ENCODE measurements at regions not wholly inside any gene's neighbourhood (a gene's known extent, or its start where the extent isn't known, plus 50 kb on each side); places are given as distances from the start of the nearest gene placed in this dataset.

DNA sequence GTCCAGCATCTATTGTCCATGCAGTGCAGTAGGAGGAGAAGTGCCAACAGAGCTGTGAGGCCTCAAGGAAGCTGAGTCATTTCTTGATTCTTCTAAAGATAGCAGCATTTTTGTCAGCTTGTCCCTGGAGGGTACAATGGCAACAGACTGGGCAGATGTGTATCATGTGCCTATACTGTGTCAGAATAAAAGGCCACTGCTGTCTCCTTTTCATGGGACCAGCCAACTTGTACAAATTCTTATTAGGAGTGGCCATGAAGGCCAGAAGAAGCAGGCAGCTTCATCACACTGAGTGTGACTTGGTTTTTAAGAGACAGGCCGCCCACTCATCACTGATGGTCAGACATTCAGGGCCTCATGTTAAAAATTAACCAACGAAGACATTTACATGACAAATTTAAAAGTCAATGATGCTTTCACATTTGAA lies 185.0 kb upstream of the FAM241A start (continued):
- TF ChIP-seq SREBF1 (IDR thresholded peaks at IDR 0.05; ENCODE audit: low read length) (no peak), IKZF2 (IDR thresholded peaks at IDR 0.05) (peak; percentile 77 to 83; a peak in 3 of 4 replicates), IRF4 (IDR thresholded peaks at IDR 0.05; ENCODE audit: low read depth, low read length) (peak; percentile 79; the same call in 1 of the 2 replicates), TCF3 (IDR thresholded peaks at IDR 0.05; ENCODE audit: borderline replicate concordance, insufficient read depth, low read depth, low read length) (no peak), CBX3 (IDR thresholded peaks at IDR 0.05; ENCODE audit: borderline replicate concordance, low read depth) (no peak), SMARCA5 (IDR thresholded peaks at IDR 0.05) (no peak), HDAC2 (IDR thresholded peaks at IDR 0.05) (no peak), SUZ12 (IDR thresholded peaks at IDR 0.05; ENCODE audit: unreplicated experiment) (no peak), HDGF (IDR thresholded peaks at IDR 0.05) (no peak), SIX5 (IDR thresholded peaks at IDR 0.05; ENCODE audit: low read depth, low read length, severe bottlenecking) (no peak), RELA (IDR thresholded peaks at IDR 0.05; ENCODE audit: borderline replicate concordance, partially characterized antibody) (no peak), RFX5 (IDR thresholded peaks at IDR 0.05; ENCODE audit: low read depth, low read length) (no peak), NR2C2 (IDR thresholded peaks at IDR 0.05; ENCODE audit: borderline replicate concordance, control insufficient read depth, insufficient read length, low read depth) (no peak), WRNIP1 (IDR thresholded peaks at IDR 0.05; ENCODE audit: borderline replicate concordance, low read depth, low read length) (no peak)
- TF ChIP-seq, protein P1, sequence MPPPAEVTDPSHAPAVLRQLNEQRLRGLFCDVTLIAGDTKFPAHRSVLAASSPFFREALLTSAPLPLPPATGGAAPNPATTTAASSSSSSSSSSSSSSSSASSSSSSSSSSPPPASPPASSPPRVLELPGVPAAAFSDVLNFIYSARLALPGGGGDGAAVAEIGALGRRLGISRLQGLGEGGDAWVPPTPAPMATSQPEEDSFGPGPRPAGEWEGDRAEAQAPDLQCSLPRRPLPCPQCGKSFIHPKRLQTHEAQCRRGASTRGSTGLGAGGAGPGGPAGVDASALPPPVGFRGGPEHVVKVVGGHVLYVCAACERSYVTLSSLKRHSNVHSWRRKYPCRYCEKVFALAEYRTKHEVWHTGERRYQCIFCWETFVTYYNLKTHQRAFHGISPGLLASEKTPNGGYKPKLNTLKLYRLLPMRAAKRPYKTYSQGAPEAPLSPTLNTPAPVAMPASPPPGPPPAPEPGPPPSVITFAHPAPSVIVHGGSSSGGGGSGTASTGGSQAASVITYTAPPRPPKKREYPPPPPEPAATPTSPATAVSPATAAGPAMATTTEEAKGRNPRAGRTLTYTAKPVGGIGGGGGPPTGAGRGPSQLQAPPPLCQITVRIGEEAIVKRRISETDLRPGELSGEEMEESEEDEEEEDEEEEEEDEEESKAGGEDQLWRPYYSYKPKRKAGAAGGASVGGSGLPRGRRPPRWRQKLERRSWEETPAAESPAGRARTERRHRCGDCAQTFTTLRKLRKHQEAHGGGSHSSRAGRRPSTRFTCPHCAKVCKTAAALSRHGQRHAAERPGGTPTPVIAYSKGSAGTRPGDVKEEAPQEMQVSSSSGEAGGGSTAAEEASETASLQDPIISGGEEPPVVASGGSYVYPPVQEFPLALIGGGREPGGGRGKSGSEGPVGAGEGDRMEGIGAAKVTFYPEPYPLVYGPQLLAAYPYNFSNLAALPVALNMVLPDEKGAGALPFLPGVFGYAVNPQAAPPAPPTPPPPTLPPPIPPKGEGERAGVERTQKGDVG (CRISPR knock-in tag; IDR thresholded peaks at IDR 0.05) = no peak
- TF ChIP-seq, protein P2, sequence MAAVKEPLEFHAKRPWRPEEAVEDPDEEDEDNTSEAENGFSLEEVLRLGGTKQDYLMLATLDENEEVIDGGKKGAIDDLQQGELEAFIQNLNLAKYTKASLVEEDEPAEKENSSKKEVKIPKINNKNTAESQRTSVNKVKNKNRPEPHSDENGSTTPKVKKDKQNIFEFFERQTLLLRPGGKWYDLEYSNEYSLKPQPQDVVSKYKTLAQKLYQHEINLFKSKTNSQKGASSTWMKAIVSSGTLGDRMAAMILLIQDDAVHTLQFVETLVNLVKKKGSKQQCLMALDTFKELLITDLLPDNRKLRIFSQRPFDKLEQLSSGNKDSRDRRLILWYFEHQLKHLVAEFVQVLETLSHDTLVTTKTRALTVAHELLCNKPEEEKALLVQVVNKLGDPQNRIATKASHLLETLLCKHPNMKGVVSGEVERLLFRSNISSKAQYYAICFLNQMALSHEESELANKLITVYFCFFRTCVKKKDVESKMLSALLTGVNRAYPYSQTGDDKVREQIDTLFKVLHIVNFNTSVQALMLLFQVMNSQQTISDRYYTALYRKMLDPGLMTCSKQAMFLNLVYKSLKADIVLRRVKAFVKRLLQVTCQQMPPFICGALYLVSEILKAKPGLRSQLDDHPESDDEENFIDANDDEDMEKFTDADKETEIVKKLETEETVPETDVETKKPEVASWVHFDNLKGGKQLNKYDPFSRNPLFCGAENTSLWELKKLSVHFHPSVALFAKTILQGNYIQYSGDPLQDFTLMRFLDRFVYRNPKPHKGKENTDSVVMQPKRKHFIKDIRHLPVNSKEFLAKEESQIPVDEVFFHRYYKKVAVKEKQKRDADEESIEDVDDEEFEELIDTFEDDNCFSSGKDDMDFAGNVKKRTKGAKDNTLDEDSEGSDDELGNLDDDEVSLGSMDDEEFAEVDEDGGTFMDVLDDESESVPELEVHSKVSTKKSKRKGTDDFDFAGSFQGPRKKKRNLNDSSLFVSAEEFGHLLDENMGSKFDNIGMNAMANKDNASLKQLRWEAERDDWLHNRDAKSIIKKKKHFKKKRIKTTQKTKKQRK (IDR thresholded peaks at IDR 0.05; ENCODE audit: low read depth, low read length) = no peak
- TF ChIP-seq, protein P3, sequence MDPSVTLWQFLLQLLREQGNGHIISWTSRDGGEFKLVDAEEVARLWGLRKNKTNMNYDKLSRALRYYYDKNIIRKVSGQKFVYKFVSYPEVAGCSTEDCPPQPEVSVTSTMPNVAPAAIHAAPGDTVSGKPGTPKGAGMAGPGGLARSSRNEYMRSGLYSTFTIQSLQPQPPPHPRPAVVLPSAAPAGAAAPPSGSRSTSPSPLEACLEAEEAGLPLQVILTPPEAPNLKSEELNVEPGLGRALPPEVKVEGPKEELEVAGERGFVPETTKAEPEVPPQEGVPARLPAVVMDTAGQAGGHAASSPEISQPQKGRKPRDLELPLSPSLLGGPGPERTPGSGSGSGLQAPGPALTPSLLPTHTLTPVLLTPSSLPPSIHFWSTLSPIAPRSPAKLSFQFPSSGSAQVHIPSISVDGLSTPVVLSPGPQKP (IDR thresholded peaks at IDR 0.05; ENCODE audit: low read depth, low read length) = no peak
- TF ChIP-seq, protein P4, sequence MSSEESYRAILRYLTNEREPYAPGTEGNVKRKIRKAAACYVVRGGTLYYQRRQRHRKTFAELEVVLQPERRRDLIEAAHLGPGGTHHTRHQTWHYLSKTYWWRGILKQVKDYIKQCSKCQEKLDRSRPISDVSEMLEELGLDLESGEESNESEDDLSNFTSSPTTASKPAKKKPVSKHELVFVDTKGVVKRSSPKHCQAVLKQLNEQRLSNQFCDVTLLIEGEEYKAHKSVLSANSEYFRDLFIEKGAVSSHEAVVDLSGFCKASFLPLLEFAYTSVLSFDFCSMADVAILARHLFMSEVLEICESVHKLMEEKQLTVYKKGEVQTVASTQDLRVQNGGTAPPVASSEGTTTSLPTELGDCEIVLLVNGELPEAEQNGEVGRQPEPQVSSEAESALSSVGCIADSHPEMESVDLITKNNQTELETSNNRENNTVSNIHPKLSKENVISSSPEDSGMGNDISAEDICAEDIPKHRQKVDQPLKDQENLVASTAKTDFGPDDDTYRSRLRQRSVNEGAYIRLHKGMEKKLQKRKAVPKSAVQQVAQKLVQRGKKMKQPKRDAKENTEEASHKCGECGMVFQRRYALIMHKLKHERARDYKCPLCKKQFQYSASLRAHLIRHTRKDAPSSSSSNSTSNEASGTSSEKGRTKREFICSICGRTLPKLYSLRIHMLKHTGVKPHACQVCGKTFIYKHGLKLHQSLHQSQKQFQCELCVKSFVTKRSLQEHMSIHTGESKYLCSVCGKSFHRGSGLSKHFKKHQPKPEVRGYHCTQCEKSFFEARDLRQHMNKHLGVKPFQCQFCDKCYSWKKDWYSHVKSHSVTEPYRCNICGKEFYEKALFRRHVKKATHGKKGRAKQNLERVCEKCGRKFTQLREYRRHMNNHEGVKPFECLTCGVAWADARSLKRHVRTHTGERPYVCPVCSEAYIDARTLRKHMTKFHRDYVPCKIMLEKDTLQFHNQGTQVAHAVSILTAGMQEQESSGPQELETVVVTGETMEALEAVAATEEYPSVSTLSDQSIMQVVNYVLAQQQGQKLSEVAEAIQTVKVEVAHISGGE (CRISPR knock-in tag; IDR thresholded peaks at IDR 0.05) = no peak
- TF ChIP-seq, protein P5, sequence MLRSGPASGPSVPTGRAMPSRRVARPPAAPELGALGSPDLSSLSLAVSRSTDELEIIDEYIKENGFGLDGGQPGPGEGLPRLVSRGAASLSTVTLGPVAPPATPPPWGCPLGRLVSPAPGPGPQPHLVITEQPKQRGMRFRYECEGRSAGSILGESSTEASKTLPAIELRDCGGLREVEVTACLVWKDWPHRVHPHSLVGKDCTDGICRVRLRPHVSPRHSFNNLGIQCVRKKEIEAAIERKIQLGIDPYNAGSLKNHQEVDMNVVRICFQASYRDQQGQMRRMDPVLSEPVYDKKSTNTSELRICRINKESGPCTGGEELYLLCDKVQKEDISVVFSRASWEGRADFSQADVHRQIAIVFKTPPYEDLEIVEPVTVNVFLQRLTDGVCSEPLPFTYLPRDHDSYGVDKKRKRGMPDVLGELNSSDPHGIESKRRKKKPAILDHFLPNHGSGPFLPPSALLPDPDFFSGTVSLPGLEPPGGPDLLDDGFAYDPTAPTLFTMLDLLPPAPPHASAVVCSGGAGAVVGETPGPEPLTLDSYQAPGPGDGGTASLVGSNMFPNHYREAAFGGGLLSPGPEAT (IDR thresholded peaks at IDR 0.05; ENCODE audit: low read depth) = peak; percentile 79
